Hepatocyte (in vitro differentiated cells): ENCODE measurements at regions not wholly inside any gene's neighbourhood (a gene's known extent, or its start where the extent isn't known, plus 50 kb on each side); places are given as distances from the start of the nearest gene placed in this dataset.

Experiments used
- DNase-seq: peaks from one replicate; pipeline ENCODE4 v3.0.0-alpha.2; 2016; ENCODE audit warnings: low spot score
- H2AFZ ChIP-seq: fragments of 200-600 bp; sonication (generic); 2 replicates; pipeline ENCODE4 v1.6.0; 2016; ENCODE audit warnings: antibody characterized with exemption, mild to moderate bottlenecking
- H3K27ac ChIP-seq: fragments of 200-600 bp; sonication (generic); 2 replicates; pipeline ENCODE4 v1.5.1; 2016; ENCODE audit warnings: mild to moderate bottlenecking
- H3K27me3 ChIP-seq: fragments of 200-600 bp; sonication (generic); 2 replicates; pipeline ENCODE4 v1.6.1; 2016
- H3K36me3 ChIP-seq: fragments of 200-600 bp; sonication (generic); replicated peaks from 2 replicates; pipeline ENCODE4 v1.5.1; 2016; ENCODE audit warnings: low read depth; ENCODE audit not compliant: insufficient read depth
- H3K4me1 ChIP-seq: fragments of 200-600 bp; sonication (generic); 2 replicates; pipeline ENCODE4 v1.5.1; 2016; ENCODE audit warnings: mild to moderate bottlenecking, moderate library complexity; ENCODE audit not compliant: insufficient read depth
- H3K4me2 ChIP-seq: fragments of 200-600 bp; sonication (generic); 2 replicates; pipeline ENCODE4 v1.6.0; 2016
- H3K4me3 ChIP-seq: fragments of 200-600 bp; sonication (generic); 2 replicates; pipeline ENCODE4 v1.5.1; 2016; ENCODE audit warnings: mild to moderate bottlenecking
- H3K79me2 ChIP-seq: fragments of 200-600 bp; sonication (generic); 2 replicates; pipeline ENCODE4 v1.6.0; 2017; ENCODE audit warnings: mild to moderate bottlenecking
- H3K9me2 ChIP-seq: fragments of 200-600 bp; sonication (generic); replicated peaks from 2 replicates; pipeline ENCODE4 v1.6.0; 2017; ENCODE audit warnings: mild to moderate bottlenecking; ENCODE audit not compliant: insufficient read depth
- H3K9me3 ChIP-seq: fragments of 200-600 bp; sonication (generic); 2 replicates; pipeline ENCODE4 v1.5.1; 2016; ENCODE audit warnings: low read depth, mild to moderate bottlenecking
- H4K20me1 ChIP-seq: fragments of 200-600 bp; sonication (generic); 2 replicates; pipeline ENCODE4 v1.6.0; 2016; ENCODE audit warnings: mild to moderate bottlenecking; ENCODE audit not compliant: insufficient read depth, poor library complexity, severe bottlenecking
- CTCF ChIP-seq: fragments of 200-600 bp; sonication (generic); IDR thresholded peaks from 2 replicates; pipeline ENCODE4 v1.5.1; 2016; ENCODE audit warnings: antibody characterized with exemption, mild to moderate bottlenecking; ENCODE audit not compliant: poor library complexity
- EZH2 ChIP-seq: fragments of 200-600 bp; sonication (generic); IDR thresholded peaks from 2 replicates; pipeline ENCODE4 v1.6.1; 2016; ENCODE audit warnings: antibody characterized with exemption, mild to moderate bottlenecking, borderline replicate concordance
- EZH2phosphoT487 ChIP-seq: fragments of 200-600 bp; sonication (generic); IDR thresholded peaks from one replicate; pipeline ENCODE4 v1.6.1; 2018; ENCODE audit warnings: antibody characterized with exemption, mild to moderate bottlenecking, low read depth, moderate library complexity; ENCODE audit not compliant: unreplicated experiment, severe bottlenecking
- WGBS: methylation state at CpG from one replicate; pipeline ENCODE4 v1.1.6; 2016; ENCODE audit warnings: low lambda C conversion rate; ENCODE audit errors: missing lambda C conversion rate; 5-methylcytosine and 5-hydroxymethylcytosine counted together

- Histone ChIP-seq H3K27me3 (no peaks in the 10 kb centered on the region), H3K79me2 (no peaks in the 10 kb centered on the region), H3K4me2 (no peak overlapping the region), H3K4me3 (no peak overlapping the region), H3K27ac (no peak overlapping the region), H3K9me2 (no peaks in the 10 kb centered on the region), H3K9me3 (no peaks in the 10 kb centered on the region), H4K20me1 (no peaks in the 10 kb centered on the region), H3K36me3 (no peaks in the 10 kb centered on the region), H3K4me1 (no peaks in the 10 kb centered on the region), H2AFZ (no peak overlapping the region)
- WGBS, result 85% methylated on average over 2 of the region's 2 CpGs
- TF ChIP-seq EZH2phosphoT487 (no peak), EZH2 (no peak), CTCF (no peak)
- no peak for DNase-seq
Observed at GRCh38 chr1:56077206-56077605, 502.2 kb downstream of the PLPP3 start.

GRCh38 chr1:56074007-56074651, 505.2 kb downstream of the PLPP3 start:
- H3K9me3 ChIP-seq, result no peaks in the 10 kb centered on the region
- no peaks in the 10 kb centered on the region for H4K20me1 ChIP-seq
- no peak overlapping the region for H3K4me2 ChIP-seq
- no peaks in the 10 kb centered on the region for H3K27me3 ChIP-seq
- no peak overlapping the region for H3K4me3 ChIP-seq
- H3K4me1 ChIP-seq, result no peaks in the 10 kb centered on the region
- no peaks in the 10 kb centered on the region for H3K79me2 ChIP-seq
- no peak overlapping the region for H2AFZ ChIP-seq
- H3K36me3 ChIP-seq, result no peaks in the 10 kb centered on the region
- 58% methylated on average over 6 of the region's 6 CpGs for WGBS
- TF ChIP-seq EZH2phosphoT487, result no peak
- TF ChIP-seq CTCF, result no peak
- TF ChIP-seq EZH2, result no peak
- H3K9me2 ChIP-seq, result no peaks in the 10 kb centered on the region
- peak; percentile 27 for DNase-seq
- no peak overlapping the region for H3K27ac ChIP-seq

GRCh38 chr1:56073614-56074006, 505.8 kb downstream of the PLPP3 start:
- H3K36me3 ChIP-seq, result no peaks in the 10 kb centered on the region
- no peak overlapping the region for H3K4me3 ChIP-seq
- H3K4me2 ChIP-seq, result no peak overlapping the region
- H2AFZ ChIP-seq, result no peak overlapping the region
- H3K27ac ChIP-seq, result peak overlapping the region; percentile 4
- no peak for DNase-seq
- H3K27me3 ChIP-seq, result no peaks in the 10 kb centered on the region
- no peaks in the 10 kb centered on the region for H3K9me2 ChIP-seq
- TF ChIP-seq EZH2 (no peak), EZH2phosphoT487 (no peak), CTCF (no peak)
- no peaks in the 10 kb centered on the region for H3K4me1 ChIP-seq
- 91% methylated on average over 2 of the region's 2 CpGs for WGBS
- no peaks in the 10 kb centered on the region for H3K79me2 ChIP-seq
- H3K9me3 ChIP-seq, result no peaks in the 10 kb centered on the region
- no peaks in the 10 kb centered on the region for H4K20me1 ChIP-seq

GRCh38 chr1:56073206-56073605, 506.2 kb downstream of the PLPP3 start:
- Histone ChIP-seq H3K27ac (peak overlapping the region; percentile 4), H3K36me3 (no peaks in the 10 kb centered on the region), H3K4me1 (no peaks in the 10 kb centered on the region), H4K20me1 (no peaks in the 10 kb centered on the region), H2AFZ (no peak overlapping the region), H3K79me2 (no peaks in the 10 kb centered on the region), H3K27me3 (no peaks in the 10 kb centered on the region), H3K4me3 (no peak overlapping the region), H3K4me2 (no peak overlapping the region), H3K9me3 (no peaks in the 10 kb centered on the region), H3K9me2 (no peaks in the 10 kb centered on the region)
- WGBS, result 69% methylated on average over 1 of the region's 1 CpG
- DNase-seq, result no peak
- TF ChIP-seq EZH2 (no peak), EZH2phosphoT487 (no peak), CTCF (no peak)
